Activated naive CD4-positive, alpha-beta T cell treated with anti-CD3 and anti-CD28 coated beads, Interleukin-2, amount 50 U/mL, for 16 hours (primary cell): ENCODE measurements at regions not wholly inside any gene's neighbourhood (a gene's known extent, or its start where the extent isn't known, plus 50 kb on each side); places are given as distances from the start of the nearest gene placed in this dataset.
"Not testable (repeated sequence)": the region's sequence is repeated elsewhere in the genome, so short reads cannot be mapped to it uniquely, and the experiment has no call there.

Source experiments
- DNase-seq: peaks from one replicate; pipeline ENCODE4 v3.0.0-alpha.2; 2020

GRCh38 chr6:11486959-11487358 is 50.6 kb upstream of the TMEM170B start:
- no peak for DNase-seq

GRCh38 chr6:11486486-11486885 is 51.1 kb upstream of the TMEM170B start:
- no peak for DNase-seq

DNA sequence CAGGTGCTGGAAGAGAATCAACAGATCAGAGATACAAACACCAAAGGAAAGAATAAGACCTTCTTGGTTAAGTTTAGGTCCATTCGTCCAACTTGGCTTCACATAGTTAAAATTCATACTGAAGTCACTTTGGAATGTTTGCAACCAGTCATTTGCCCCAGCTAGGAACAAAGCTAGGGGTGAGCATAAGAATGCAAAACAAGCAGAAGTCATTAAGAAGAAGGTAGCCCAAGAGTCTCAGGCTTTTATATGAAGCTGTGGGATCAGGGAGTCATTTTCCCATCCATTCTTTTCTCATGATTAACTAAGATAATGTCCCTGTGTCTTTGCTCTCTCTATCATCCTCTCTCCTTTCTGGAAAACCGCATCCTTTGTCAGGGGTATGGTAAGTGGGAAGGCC is 51.5 kb upstream of the TMEM170B start:
- DNase-seq, result no peak

GRCh38 chr6:11485271-11485670 is 52.3 kb upstream of the TMEM170B start:
- DNase-seq, result no peak

- no peak for DNase-seq
These were observed 53.1 kb upstream of the TMEM170B start for GRCh38 chr6:11484441-11484840.

DNA sequence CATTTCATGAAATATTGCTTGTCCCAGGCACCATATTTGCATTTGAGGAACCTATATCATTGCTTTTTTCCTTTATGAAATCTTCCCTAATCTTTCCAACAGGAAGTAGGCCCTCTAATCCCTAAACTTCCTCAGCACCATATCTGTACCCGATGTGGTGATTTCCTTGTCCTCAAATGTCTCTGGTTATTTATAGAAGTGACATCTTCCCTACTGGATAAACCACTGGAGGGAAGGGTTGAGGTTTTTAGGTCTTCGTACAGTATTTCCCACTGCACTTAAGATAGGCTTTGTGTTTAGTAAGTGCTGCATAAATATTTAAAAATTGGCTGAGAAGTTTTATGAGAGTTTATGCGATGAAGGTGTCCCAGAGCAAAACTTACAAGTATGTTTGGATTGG is 54.9 kb upstream of the TMEM170B start:
- DNase-seq, result no peak

- no peak for DNase-seq
These were observed 57.0 kb upstream of the TMEM170B start for GRCh38 chr6:11480541-11480940.

- no peak for DNase-seq
These were observed 58.3 kb upstream of the TMEM170B start for GRCh38 chr6:11479296-11479695.

DNA sequence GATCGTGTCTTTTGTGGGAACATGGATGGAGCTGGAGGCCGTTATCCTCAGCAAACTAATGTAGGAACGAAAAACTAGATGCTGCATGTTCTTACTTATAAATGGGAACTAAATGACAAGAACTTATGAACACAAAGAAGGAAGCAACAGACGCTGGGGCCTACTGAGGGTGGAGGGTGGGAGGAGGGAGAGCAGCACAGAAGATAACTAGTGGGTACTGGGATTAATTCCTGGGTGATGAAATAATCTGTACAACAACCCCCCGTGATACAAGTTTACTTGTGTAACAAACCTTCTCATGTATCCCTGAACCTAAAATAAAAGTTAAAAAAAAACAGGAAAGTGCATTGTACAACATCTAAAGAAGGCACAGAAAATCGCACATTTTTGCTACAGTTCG is 59.0 kb upstream of the TMEM170B start:
- DNase-seq, result no peak

- DNase-seq, result no peak
These were observed 62.5 kb upstream of the TMEM170B start for GRCh38 chr6:11475016-11475415.

- no peak for DNase-seq
These were observed 64.4 kb upstream of the TMEM170B start for GRCh38 chr6:11473008-11473740.

- no peak for DNase-seq
These were observed 66.3 kb upstream of the TMEM170B start for GRCh38 chr6:11471261-11471660.

- DNase-seq, result no peak
These were observed 67.9 kb upstream of the TMEM170B start for GRCh38 chr6:11469684-11470083.

- not testable (repeated sequence) for DNase-seq
These were observed 69.3 kb upstream of the TMEM170B start for GRCh38 chr6:11468271-11468670.

GRCh38 chr6:11467364-11467763 is 70.2 kb upstream of the TMEM170B start:
- DNase-seq, result no peak

DNA sequence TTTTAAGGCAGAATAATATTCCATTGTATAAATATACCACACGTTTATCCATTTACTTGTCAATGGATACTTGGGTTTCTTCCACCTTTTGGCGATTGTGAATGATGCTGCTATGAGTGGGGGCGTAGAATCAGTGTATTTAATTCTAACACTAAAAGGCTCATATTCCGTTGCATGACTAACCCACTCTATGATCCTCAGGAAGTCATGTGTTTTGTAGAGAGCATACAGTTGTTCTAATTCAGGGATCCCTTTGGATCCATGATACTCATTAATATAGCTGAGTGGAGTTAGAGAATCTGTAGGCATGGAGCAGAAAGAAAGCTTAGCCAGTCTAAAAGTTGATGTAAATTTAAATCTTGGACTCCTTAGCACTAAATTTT is 74.2 kb upstream of the TMEM170B start:
- no peak for DNase-seq

GRCh38 chr6:11462742-11463397 is 74.7 kb upstream of the TMEM170B start:
- no peak for DNase-seq

GRCh38 chr6:11460837-11461661 is 76.5 kb upstream of the TMEM170B start:
- no peak for DNase-seq

DNA sequence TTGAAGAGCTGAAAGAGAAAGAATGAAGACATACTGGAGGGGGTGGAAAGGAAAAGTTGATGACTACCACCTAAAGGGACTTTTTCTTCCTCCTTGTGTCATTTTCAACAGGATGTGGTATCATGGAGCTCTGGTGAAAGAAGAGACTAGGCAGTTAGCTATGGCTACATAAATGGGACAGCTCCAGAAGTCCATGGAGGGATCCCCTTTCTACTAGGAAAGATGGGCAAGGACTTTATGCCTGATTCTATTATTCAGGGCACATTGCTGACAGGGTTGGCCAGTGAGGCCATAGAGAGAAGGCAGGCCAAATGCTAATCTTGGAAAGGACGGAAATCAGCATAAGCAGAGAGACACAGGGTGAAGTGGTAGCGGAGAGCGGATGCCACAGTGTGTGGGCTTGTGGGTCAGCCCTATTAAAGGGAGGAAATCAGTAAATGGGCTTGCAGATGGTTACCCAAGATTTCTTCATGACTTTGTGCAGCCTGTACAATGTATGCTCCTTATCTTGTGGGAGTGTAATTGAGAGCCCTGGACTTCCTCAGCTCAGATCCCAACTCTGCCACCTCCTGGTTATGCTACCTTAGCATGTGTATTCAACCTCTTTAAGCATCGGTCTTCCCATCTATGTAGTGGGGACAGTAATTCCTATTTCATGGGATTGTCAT is 77.4 kb upstream of the TMEM170B start:
- no peak for DNase-seq

GRCh38 chr6:11459079-11459610 is 78.4 kb upstream of the TMEM170B start:
- DNase-seq, result no peak

DNA sequence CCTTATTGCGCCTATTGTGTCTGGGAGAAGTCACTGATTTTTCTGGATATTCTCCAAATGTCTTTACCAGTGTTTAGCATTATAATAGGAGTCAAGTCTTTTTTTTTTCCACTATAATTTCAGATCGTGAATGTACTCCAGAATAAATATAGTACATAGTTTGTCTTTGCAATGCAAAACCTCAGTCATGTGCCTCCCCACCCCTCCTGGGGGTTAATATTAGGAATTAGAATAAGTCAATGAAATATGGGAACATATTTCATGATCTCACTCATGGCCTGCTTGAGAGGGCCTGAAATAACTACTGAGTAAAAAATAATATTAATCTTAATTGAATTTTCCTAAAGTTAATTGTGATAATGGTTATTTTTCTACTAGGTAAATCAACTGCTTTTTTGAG is 79.0 kb upstream of the TMEM170B start:
- DNase-seq, result no peak

DNA sequence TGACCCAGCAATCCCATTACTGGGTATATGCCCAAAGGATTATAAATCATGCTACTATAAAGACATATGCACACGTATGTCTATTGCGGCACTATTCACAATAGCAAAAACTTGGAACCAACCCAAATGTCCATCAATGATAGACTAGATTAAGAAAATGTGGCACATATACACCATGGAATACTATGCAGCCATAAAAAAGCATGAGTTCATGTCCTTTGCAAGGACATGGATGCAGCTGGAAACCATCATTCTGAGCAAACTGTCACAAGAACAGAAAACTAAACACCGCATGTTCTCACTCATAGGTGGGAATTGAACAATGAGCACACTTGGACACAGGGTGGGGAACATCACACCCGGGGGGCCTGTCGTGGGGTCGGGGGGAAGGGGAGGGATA is 80.1 kb upstream of the TMEM170B start:
- DNase-seq, result not testable (repeated sequence)

DNA sequence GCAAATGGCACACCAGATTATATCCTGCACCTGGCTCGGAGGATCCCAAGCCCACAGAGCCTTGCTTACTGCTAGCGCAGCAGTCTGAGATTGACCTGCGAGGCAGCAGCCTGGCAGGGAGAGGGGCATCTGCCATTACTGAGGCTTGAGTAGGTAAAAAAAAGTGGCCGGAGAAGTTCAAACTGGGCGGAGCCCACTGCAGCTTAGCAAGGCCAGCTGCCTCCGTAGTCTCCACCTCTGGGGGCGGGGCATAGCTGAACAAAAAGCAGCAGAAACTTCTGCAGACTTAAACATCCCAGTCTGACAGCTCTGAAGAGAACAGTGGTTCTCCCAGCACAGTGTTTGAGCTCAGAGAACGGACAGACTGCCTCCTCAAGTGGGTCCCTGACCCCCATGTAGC is 85.4 kb upstream of the TMEM170B start:
- DNase-seq, result not testable (repeated sequence)
